K562 (cell line): ENCODE measurements at regions not wholly inside any gene's neighbourhood (a gene's known extent, or its start where the extent isn't known, plus 50 kb on each side); places are given as distances from the start of the nearest gene placed in this dataset.

Experiments used
- ARID1B ChIP-seq: fragments of 450-650 bp; IDR thresholded peaks from 2 replicates; pipeline ENCODE4 v1.6.1; 2016; ENCODE audit warnings: antibody characterized with exemption, mild to moderate bottlenecking, inconsistent platforms
- DDX20 ChIP-seq: fragments of 450-650 bp; IDR thresholded peaks from 2 replicates; pipeline ENCODE4 v1.6.1; 2016; ENCODE audit warnings: missing genetic modification characterization, low read depth, mild to moderate bottlenecking, missing compliant biosample characterization, moderate library complexity
- FIP1L1 ChIP-seq: fragments of 200-400 bp; formaldehyde crosslinking; IDR thresholded peaks from 2 replicates; pipeline ENCODE4 v1.6.1; 2018; ENCODE audit warnings: mild to moderate bottlenecking, low read depth, low read length; ENCODE audit not compliant: poor library complexity, severe bottlenecking
- KLF13 ChIP-seq: fragments of 450-650 bp; IDR thresholded peaks from 2 replicates; pipeline ENCODE4 v1.6.1; 2016; ENCODE audit warnings: missing genetic modification characterization, low read depth, mild to moderate bottlenecking, missing compliant biosample characterization, moderate library complexity, borderline replicate concordance
- RCOR1 ChIP-seq, 2 experiments: IDR thresholded peaks; 2 replicates each; pipeline ENCODE4 v1.6.1; 2012; ENCODE audit warnings: low read depth in 2 of 2, low read length in 2 of 2, borderline replicate concordance in 1 of 2, improper control_type of control experiment in 1 of 2
- RHOXF2B ChIP-seq: fragments of 250-450 bp; sonication (Bioruptor Pico); conservative IDR thresholded peaks from 2 replicates; pipeline ENCODE4 v1.5.1; 2021
- ZNF174 ChIP-seq: fragments of 250-450 bp; sonication (Bioruptor Pico); IDR thresholded peaks from 2 replicates; pipeline ENCODE4 v1.4.0; 2020; ENCODE audit warnings: mild to moderate bottlenecking
- TF ChIP-seq, protein P1 (sequence below): sonication (generic); formaldehyde crosslinking; IDR thresholded peaks from 2 replicates; pipeline ENCODE4 v1.8.0; 2022; ENCODE audit warnings: mild to moderate bottlenecking, low read depth, missing genetic modification reagents
- TF ChIP-seq, protein P2 (sequence below), 2 experiments: fragments of 450-650 bp; IDR thresholded peaks; 2 replicates each; pipeline ENCODE4 v1.6.1; 2016; ENCODE audit warnings: mild to moderate bottlenecking in 2 of 2, borderline replicate concordance in 1 of 2, low read depth in 1 of 2, moderate library complexity in 1 of 2

GRCh38 chr2:104443145-104443544 lies 410.8 kb upstream of the POU3F3 start (continued):
- TF ChIP-seq ZNF174 (CRISPR knock-in tag) = no peak
- no peak for TF ChIP-seq RHOXF2B
- no peak for TF ChIP-seq RCOR1 (IDR thresholded peaks at IDR 0.05; ENCODE audit: borderline replicate concordance in 1 of 2, low read depth in 2 of 2, low read length in 2 of 2)
- TF ChIP-seq, protein P1, sequence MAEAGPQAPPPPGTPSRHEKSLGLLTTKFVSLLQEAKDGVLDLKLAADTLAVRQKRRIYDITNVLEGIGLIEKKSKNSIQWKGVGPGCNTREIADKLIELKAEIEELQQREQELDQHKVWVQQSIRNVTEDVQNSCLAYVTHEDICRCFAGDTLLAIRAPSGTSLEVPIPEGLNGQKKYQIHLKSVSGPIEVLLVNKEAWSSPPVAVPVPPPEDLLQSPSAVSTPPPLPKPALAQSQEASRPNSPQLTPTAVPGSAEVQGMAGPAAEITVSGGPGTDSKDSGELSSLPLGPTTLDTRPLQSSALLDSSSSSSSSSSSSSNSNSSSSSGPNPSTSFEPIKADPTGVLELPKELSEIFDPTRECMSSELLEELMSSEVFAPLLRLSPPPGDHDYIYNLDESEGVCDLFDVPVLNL (CRISPR knock-in tag) = no peak
- TF ChIP-seq ARID1B = no peak
- no peak for TF ChIP-seq FIP1L1
- TF ChIP-seq, protein P2, sequence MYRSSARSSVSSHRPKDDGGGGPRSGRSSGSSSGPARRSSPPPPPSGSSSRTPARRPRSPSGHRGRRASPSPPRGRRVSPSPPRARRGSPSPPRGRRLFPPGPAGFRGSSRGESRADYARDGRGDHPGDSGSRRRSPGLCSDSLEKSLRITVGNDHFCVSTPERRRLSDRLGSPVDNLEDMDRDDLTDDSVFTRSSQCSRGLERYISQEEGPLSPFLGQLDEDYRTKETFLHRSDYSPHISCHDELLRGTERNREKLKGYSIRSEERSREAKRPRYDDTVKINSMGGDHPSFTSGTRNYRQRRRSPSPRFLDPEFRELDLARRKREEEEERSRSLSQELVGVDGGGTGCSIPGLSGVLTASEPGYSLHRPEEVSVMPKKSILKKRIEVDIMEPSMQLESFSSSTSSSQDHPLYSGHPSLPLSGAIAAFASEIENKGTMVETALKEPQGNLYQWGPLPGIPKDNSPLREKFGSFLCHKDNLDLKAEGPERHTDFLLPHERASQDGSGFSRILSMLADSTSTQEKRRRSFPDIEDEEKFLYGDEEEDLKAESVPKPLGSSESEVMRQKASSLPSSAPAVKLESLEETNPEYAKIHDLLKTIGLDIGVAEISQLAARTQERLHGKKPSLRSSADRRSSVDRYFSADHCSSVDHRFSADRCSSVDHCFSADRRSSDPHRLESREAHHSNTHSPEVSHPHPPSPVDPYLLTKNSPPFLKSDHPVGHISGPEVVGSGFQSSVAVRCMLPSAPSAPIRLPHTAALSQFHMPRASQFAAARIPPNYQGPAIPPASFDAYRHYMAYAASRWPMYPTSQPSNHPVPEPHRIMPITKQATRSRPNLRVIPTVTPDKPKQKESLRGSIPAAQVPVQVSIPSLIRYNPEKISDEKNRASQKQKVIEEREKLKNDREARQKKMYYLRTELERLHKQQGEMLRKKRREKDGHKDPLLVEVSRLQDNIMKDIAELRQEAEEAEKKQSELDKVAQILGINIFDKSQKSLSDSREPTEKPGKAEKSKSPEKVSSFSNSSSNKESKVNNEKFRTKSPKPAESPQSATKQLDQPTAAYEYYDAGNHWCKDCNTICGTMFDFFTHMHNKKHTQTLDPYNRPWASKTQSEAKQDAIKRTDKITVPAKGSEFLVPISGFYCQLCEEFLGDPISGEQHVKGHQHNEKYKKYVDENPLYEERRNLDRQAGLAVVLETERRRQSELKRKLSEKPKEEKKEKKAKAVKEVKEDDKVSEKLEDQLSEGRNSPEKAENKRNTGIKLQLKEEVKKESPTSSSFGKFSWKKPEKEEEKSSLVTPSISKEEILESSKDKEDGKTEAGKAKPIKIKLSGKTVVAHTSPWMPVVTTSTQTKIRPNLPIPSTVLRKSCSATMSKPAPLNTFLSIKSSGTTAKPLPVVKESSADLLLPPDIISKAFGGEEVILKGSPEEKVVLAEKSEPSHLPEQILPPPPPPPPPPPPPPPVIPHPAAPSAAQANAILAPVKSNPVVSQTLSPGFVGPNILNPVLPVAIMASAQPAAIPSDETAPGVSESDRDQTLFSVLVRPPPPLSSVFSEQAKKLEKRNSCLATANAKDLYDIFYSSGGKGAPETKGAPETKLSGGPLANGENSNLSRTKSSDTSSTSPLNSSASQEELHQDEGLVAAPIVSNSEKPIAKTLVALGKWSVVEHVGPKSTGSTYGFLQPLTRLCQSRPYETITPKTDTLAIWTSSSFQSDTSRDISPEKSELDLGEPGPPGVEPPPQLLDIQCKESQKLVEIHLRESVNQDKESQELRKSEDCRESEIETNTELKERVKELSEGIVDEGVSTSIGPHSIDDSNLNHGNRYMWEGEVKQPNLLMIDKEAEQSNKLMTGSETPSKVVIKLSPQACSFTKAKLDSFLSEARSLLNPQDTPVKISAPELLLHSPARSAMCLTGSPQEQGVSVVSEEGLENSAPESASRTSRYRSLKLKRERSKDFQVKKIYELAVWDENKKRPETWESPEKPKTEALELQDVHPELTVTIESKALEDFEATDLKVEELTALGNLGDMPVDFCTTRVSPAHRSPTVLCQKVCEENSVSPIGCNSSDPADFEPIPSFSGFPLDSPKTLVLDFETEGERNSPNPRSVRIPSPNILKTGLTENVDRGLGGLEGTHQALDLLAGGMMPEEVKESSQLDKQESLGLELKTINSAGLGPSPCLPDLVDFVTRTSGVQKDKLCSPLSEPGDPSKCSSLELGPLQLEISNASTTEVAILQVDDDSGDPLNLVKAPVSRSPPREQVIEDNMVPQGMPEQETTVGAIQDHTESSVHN (IDR thresholded peaks at IDR 0.05; ENCODE audit: borderline replicate concordance in 1 of 2, low read depth in 1 of 2) = no peak
- no peak for TF ChIP-seq KLF13 (tag)
- no peak for TF ChIP-seq DDX20
